ENCODE measurements at regions not wholly inside any gene's neighbourhood (a gene's known extent, or its start where the extent isn't known, plus 50 kb on each side); places are given as distances from the start of the nearest gene placed in this dataset.
"Not testable (repeated sequence)": the region's sequence is repeated elsewhere in the genome, so short reads cannot be mapped to it uniquely, and the experiment has no call there.

DNA sequence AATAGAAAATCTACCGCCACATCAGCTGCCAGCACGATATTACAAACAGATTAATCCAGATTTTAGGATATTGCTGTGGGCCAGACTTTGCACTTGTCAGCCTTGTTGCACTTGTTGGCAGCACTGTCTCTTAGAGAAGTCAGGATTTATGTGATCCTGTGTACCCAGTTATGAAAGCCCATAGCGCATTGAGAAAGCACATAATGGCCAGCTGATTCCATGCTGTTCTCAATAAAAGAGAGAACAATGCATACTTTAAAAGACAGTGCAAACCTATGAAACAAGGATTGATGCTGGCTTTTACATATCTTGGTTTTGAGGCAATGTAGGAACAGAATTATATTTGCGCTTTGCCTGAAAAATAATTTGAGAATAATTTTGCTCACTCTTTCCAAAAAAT lies 140.8 kb downstream of the CEP120 start:
- TF ChIP-seq CTCF (IDR thresholded peaks at IDR 0.05) = no peak
- DNase-seq (ENCODE audit: low spot score) = no peak
- H3K4me3 ChIP-seq = no peak overlapping the region
- H3K27ac ChIP-seq = no peak overlapping the region

- not testable (repeated sequence) for H3K4me3 ChIP-seq; DNase-seq (ENCODE audit: low spot score)
These were observed 142.3 kb downstream of the CEP120 start for GRCh38 chr5:123280854-123281253.

DNA sequence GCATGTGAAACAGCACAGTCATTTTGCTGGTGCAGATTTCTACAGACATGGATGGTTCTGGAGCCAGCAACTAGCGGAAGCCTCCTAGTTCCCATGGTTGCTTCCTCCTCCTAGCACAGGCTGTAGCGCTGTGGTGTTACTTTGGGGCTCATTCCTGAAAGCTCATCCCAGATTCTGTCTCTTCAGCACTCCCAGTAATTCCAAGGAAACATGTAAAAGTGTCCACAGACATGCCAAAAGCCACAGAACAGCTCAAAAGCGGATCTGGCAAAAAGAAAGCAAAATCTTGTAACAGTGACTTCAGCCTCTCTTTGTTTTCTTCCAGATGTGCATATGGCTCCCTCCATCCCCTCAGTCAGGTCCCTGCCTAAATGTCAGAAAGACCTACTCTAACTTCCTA lies 144.1 kb downstream of the CEP120 start:
- no peak for TF ChIP-seq CTCF (IDR thresholded peaks at IDR 0.05)
- no peak overlapping the region for H3K27ac ChIP-seq
- no peak for DNase-seq (ENCODE audit: low spot score)
- no peak overlapping the region for H3K4me3 ChIP-seq

More at GRCh38 chr5:123280854-123281253, 142.3 kb downstream of the CEP120 start:
- not testable (repeated sequence) for H3K27ac ChIP-seq

- Histone ChIP-seq H3K27ac (no peak overlapping the region), H3K4me3 (no peak overlapping the region)
- no peak for TF ChIP-seq CTCF (IDR thresholded peaks at IDR 0.05)
- DNase-seq (ENCODE audit: low spot score) = no peak
These were observed 144.9 kb downstream of the CEP120 start for GRCh38 chr5:123278284-123278683.

DNA sequence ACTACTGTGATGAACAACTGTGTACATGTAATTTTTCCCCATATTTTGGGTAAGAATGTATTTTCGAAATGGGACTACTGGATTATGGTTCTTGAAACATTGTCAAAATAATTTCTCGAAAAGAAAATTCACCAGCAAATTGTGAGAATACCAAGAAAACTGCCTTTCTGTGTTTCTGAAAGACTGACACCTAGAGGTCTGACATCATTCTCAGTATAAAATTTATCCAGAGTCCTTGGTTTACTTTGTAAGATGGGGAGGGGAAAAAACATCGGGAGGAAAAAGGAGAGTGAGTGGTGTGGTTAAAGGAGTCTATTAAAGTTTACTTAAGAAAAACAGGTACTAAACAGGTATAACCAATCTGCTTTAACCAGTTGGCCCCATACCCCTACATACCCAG lies 149.2 kb downstream of the CEP120 start:
- no peak for DNase-seq (ENCODE audit: low spot score)
- H3K27ac ChIP-seq = no peak overlapping the region
- H3K4me3 ChIP-seq = no peak overlapping the region
- TF ChIP-seq CTCF (IDR thresholded peaks at IDR 0.05) = no peak

- H3K4me3 ChIP-seq = no peak overlapping the region
- TF ChIP-seq CTCF (IDR thresholded peaks at IDR 0.05) = no peak
These were observed 150.1 kb downstream of the CEP120 start for GRCh38 chr5:123273095-123273494.

GRCh38 chr5:123269851-123270250 lies 153.4 kb downstream of the CEP120 start:
- H3K4me3 ChIP-seq = no peak overlapping the region
- TF ChIP-seq CTCF (IDR thresholded peaks at IDR 0.05) = no peak
- H3K27ac ChIP-seq = peak overlapping the region; percentile 53 to 67
- DNase-seq (ENCODE audit: low spot score) = no peak

More at GRCh38 chr5:123273095-123273494, 150.1 kb downstream of the CEP120 start:
- DNase-seq (ENCODE audit: low spot score) = no peak
- no peak overlapping the region for H3K27ac ChIP-seq

DNA sequence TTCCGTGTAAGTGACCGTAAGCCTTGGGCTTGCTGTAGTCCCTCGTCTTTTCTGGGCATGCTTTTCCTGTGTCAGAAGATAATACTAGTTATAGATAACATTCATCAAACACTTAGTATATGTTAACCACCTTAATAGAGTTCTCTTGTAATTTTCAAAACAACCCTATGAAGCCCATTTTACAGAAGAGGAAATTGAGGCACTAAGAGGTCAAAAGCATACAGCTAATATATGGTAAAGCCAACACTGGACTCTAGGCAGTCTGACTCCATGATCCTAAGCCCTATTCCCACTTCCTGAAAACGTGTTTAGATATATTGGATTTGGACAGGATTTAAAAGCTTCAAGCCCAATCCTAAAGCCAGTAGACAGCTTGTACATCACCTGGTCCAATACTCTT lies 153.8 kb downstream of the CEP120 start:
- DNase-seq (ENCODE audit: low spot score) = no peak
- H3K4me3 ChIP-seq = no peak overlapping the region
- TF ChIP-seq CTCF (IDR thresholded peaks at IDR 0.05) = no peak
- peak overlapping the region; percentile 53 to 67 for H3K27ac ChIP-seq

All from coronary artery (tissue), 2 donors.